Coronary artery (tissue), 2 donors: ENCODE measurements at regions not wholly inside any gene's neighbourhood (a gene's known extent, or its start where the extent isn't known, plus 50 kb on each side); places are given as distances from the start of the nearest gene placed in this dataset.
"Not testable (repeated sequence)": the region's sequence is repeated elsewhere in the genome, so short reads cannot be mapped to it uniquely, and the experiment has no call there.

Experiments used
- DNase-seq: peaks from one replicate; pipeline ENCODE4 v3.0.0-alpha.2; 2017; ENCODE audit warnings: low spot score
- H3K27ac ChIP-seq, 2 donors: fragments of 200-600 bp; sonication (generic); one replicate each; pipeline ENCODE4 v1.5.1; 2016 to 2019
- H3K4me3 ChIP-seq: fragments of 200-600 bp; sonication (generic); 2 replicates; pipeline ENCODE4 v1.5.1; 2016; ENCODE audit warnings: mild to moderate bottlenecking, moderate library complexity
- TF ChIP-seq, protein P1 (sequence below): fragments of 200-600 bp; sonication (generic); IDR thresholded peaks from one replicate; pipeline ENCODE4 v1.5.1; 2019; ENCODE audit warnings: antibody characterized with exemption

DNA sequence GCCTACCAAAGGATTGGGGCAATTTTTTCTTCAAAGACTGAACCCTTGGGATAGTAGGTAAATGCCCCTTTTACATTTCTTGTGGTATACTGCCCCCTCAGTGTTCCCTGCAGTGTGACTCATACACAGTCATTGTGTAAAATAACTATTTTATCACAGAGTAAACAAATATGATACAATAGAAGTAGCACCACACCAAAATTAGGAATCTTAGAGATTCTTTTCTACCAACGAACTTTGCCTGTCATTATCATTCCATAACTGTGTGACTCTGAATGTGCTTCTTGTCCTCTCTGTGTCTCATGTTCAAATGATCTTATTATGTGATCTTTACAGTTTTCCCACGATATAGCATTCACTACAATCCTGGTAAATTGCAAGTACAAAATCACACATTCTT lies 517.0 kb downstream of the ZIC3 start:
- Histone ChIP-seq H3K27ac (no peak overlapping the region), H3K4me3 (no peak overlapping the region)
- DNase-seq, result no peak
- TF ChIP-seq, protein P1, sequence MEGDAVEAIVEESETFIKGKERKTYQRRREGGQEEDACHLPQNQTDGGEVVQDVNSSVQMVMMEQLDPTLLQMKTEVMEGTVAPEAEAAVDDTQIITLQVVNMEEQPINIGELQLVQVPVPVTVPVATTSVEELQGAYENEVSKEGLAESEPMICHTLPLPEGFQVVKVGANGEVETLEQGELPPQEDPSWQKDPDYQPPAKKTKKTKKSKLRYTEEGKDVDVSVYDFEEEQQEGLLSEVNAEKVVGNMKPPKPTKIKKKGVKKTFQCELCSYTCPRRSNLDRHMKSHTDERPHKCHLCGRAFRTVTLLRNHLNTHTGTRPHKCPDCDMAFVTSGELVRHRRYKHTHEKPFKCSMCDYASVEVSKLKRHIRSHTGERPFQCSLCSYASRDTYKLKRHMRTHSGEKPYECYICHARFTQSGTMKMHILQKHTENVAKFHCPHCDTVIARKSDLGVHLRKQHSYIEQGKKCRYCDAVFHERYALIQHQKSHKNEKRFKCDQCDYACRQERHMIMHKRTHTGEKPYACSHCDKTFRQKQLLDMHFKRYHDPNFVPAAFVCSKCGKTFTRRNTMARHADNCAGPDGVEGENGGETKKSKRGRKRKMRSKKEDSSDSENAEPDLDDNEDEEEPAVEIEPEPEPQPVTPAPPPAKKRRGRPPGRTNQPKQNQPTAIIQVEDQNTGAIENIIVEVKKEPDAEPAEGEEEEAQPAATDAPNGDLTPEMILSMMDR, result no peak

DNA sequence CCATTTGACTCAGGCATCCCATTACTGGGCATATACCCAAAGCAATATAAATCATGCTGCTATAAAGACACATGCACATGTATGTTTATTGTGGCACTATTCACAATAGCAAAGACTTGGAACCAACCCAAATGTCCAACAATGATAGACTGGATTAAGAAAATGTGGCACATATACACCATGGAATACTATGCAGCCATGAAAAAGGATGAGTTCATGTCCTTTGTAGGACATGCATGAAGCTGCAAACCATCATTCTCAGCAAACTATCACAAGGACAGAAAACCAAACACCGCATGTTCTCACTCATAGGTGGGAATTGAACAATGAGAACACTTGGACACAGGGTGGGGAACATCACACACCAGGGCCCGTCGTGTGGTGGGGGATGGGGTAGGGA lies 545.0 kb downstream of the ZIC3 start:
- not testable (repeated sequence) for H3K4me3 ChIP-seq, DNase-seq, H3K27ac ChIP-seq

DNA sequence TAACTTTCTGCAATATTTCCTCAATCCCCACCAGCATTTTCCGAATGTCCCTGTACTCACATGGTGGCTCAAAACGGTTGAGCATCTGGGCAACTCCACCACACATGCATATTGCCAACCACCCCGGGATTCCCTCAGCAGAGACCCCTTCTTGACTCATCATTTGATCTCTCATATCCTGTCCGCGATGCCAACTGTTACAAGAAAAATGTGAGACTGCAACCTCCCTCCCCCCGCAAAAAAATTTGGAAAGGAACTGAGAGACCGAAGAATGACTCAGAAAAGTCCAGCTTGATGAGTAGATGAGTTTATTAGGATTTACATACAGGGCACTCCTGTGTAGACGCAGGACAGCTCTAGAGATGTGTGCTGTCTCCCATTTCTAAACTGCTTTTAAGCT lies 561.4 kb downstream of the ZIC3 start:
- Histone ChIP-seq H3K27ac (no peak overlapping the region), H3K4me3 (no peak overlapping the region)
- no peak for DNase-seq
- TF ChIP-seq, protein P1, result no peak

DNA sequence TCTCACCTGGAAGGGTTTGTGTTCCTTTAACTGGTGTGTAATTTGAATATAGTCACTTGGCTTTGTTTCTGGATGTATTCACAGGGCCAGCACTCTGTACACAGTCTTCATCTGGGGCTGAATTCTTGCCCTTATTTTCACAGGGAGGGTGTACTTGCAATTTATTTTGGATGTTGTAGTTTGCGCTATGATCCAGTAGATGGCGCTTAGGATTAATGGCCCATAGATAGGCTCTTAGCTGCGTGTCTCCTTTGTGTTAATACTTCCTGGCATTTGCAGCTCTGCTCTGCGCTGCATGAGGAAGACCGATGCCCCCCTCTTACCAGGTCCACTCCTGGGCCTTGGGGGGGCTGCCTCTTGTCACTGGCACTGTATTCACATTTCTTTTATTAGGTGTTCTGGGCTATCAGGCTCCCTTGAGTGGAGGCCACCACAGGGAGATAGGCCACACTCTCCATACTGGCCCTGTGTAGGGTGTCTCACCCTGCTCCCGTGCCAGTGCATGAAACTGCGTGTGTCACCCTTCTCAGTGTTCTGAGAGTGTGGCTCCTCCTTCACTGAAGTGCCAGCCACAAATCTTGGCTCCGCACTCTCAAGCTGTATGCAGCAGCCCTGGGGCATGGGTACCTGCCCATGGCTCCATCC lies 562.2 kb downstream of the ZIC3 start:
- no peak overlapping the region for H3K4me3 ChIP-seq
- TF ChIP-seq, protein P1, result peak; percentile 52
- no peak overlapping the region for H3K27ac ChIP-seq
- no peak for DNase-seq

DNA sequence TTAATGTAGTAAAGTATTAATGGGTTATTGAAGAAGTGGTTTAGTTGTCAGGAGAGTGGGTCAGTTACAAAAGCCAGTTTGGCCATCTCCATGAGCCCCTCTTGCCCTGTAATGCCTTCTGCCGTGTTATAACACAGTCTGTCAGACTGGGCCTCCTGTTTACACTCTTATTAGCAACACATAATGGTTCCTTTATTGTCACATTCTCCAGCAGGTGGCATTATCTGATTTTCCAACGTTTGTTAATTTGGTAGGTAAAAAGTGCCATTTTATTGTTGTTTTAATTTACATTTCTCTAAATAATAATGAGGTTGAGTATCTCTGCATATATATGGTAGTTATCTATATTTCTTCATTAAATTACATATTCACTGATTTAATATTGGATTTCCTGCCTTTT lies 560.8 kb downstream of the FGF13 start:
- Histone ChIP-seq H3K27ac (no peak overlapping the region), H3K4me3 (no peak overlapping the region)
- TF ChIP-seq, protein P1, result no peak
- DNase-seq, result no peak

DNA sequence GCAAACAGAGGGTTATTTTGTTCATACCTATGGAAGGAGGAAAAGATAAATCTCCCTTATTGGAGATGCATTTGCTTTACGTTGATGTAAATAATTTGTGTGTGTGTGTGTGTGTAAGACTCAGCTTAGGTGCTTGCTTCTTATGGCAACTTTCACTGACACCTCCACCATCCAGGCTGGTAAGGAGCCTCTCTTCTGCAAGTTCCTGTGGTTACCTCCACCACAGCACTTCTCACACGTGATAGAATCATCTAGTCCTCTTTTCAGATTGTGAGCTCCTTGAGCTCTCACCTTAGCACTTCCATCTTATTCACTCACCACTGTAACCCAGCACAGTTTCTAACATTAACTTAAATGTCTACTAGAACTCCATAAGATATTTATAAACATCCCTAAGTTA lies 553.7 kb downstream of the FGF13 start:
- no peak overlapping the region for H3K27ac ChIP-seq
- H3K4me3 ChIP-seq, result no peak overlapping the region
- TF ChIP-seq, protein P1, result no peak
- no peak for DNase-seq

DNA sequence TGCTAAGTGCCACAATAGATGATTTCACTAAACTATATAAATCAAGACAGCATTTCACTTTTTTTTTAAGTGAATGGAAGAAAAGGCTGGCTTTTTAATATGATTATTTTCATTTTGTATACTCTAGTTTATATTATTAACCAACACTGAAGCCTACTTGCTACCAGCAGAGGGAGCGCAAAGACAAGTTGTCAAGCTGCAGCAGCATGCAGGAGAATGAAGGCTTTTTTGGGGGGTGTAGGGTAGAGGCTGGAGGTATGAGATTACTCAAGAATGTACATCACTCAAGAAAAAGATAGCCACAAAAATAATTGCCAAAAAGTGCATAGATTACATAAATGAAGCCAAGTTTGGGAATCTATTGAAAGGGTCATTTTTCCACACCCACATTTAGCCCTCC lies 519.5 kb downstream of the FGF13 start:
- Histone ChIP-seq H3K4me3 (no peak overlapping the region), H3K27ac (no peak overlapping the region)
- DNase-seq, result no peak
- TF ChIP-seq, protein P1, result no peak
